Myocyte (in vitro differentiated cells): ENCODE measurements at regions not wholly inside any gene's neighbourhood (a gene's known extent, or its start where the extent isn't known, plus 50 kb on each side); places are given as distances from the start of the nearest gene placed in this dataset.
"Not testable (repeated sequence)": the region's sequence is repeated elsewhere in the genome, so short reads cannot be mapped to it uniquely, and the experiment has no call there.

Experiments used
- DNase-seq: peaks from one replicate; pipeline ENCODE4 v3.0.0-alpha.2; 2012; ENCODE audit warnings: low read depth

DNA sequence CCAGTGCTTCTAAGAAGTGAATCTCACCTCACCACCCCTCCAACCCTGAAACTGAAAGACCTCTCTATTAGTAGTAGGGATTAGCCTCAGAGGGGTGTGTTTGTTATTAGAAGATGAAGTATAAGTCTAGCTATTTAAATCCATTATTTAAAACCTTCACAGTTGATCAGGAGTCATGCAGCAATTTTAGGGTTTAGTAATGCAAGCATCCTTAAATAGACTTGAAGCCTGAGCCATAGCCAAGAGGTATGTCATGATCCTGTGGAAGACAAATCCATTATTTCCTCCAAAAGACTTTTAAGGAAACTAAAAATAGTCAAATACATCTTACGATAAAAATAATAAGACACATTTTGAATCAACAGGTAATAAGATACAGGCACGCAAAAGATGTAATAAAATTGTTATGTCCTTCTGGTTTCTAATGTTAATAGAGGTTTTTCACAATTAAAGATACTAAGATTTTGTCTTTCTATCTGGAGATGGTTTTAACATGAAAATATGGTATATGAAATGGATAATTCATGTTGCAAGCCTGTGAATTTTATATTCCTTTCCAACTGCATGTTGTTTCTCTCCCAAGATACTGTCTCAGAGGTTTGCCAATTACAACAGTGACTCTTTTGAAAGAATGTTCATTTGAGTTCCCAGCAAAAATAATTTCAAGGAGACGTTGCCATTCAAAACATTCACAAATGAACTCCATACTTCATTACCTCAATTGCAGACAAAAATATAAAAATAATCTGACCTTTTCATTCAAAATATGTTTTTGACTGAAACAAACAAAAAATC, 68.0 kb downstream of the LUZP4 start:
- DNase-seq: peak; percentile 46

DNA sequence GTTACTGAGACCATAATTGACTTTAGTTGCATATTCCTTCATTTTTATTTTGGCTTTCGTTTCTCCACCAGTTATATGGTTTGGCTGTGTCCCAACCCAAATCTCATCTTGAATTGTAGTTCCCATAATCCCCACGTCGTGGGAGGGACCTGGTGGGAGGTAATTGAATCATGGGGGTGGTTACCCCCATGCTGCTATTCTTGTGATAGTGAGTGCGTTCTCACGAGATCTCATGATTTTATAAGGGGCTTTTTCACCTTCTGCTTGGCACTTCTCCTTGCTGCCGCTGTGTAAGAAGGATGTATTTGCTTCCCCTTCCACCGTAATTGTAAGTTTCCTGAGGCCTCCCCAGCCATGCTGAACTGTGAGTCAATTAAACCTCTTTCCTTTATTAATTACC, 70.0 kb downstream of the LUZP4 start:
- DNase-seq: not testable (repeated sequence)

GRCh38 chrX:115360220-115360781, 70.8 kb downstream of the LUZP4 start:
- no peak for DNase-seq

DNA sequence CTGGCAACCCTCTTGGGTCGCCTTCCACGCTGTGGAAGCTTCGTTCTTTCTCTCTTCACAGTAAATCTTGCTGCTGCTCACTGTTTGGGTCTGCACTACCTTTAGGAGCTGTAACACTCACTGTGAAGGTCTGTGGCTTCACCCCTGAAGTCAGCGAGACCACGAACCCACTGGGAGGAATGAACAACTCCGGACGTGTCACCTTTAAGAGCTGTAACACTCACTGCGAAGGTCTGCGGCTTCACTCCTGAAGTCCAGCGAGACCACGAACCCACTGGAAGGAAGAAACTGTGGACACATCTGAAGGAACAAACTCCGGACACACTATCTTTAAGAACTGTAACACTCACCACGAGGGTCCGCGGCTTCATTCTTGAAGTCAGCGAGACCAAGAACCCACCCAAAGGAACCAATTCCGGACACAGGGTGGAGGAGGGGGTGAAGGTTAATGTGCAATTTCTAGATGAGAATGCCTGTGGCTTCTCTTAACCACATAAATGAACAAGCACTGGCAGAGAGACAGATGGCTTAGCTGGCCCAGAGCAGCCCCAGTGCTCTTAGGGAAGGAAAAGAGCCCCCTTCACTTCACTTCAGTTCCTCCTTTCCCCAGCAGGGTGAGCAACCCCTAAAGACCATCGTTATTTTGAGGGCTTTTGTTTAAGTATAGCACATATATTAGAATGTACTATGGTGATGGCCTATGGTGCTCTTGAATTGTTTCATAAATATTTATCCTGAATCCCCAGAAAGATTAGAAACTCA, 73.0 kb downstream of the LUZP4 start:
- peak; percentile 81 for DNase-seq

DNA sequence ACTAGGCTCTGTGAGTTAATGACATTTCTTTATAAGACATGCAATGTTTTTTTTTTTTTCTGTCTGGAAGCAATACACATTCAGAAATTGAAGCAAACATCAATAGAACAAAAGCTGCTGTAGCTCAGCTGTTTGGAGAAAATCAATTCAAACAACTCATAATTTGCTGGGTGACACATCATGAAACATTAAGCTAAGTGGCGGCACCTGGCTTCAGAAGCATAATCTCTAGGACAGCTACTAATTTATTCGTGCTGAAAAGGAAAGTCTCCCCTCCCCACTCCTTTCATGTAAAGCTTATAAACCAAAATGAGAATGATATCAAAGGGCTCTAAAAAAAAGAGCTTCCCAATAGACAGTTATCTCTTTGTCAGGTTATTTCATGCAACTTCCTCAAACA, 73.9 kb downstream of the LUZP4 start:
- no peak for DNase-seq

DNA sequence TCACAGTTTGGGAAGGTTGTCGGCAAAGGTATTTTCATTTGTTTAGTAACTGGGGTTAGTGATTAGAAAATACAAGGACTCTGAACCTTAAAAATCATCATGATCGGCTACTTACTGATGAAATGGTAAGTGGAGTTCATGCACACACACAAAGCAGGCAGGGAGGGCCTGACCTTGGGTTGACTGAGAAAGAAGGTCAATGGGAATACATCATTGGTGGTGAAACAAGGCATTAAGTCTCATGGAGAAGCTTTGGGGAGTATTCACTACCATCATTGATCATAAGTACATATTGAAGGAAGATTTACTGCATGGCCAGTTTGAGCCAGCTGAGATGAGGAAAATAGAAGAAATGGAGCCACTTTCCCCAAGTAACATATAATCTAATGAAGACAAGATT, 74.4 kb downstream of the LUZP4 start:
- no peak for DNase-seq

DNA sequence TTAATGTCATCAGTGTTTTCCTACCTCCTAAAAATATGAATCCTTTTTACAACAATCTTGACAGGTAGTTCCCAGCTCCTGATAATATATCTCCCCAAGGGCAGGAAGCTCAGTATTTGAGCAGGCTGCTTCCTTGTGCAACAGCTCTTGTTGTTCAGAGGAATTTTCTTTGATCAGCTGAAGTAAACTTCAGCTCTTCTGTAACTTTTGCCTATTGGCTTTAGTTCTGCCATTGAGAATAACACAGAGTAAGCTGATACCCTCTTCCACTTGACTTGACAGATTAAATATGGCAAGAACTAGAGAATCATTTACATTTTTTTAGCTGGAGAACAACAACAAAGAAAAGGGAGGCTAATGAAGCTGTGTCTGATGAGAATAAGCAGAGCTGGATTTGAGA, 75.2 kb downstream of the LUZP4 start:
- no peak for DNase-seq

DNA sequence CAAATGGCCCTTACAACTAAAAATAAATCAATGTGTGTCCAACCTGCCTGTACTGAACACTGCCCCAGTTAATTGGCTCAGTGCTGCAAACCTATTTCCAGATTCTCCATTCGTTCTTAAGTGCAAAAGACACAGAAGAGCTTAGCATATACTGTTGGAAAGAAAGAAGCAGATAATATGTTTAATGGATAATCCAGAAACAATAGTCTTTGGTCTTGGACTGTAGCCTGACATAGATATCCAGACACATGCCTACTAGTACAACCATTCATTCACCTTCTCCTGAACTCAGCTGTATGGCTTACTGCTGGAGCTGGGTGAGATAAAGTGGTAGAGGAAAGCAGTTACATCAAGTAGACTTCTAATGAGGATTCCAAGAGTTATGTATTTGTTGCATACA, 77.0 kb downstream of the LUZP4 start:
- no peak for DNase-seq

DNA sequence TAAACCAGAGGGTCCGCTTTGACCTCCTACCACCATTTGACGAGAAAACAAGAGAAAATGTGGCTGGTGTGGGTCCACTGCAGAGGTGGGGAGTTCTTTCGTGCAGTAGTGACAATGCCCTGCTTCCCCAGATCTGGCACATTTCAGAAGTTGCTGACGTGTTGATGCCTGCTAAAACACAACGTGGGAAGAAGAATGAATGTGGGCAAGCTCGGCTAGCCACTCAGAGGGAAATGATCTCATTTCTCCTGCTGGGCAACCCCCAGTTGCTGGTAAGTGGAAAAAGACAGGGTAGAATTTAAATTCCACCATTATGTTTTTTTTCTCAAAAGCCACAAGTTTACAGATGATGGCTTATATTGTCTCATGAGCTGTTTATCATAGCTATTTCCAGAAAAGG, 77.9 kb downstream of the LUZP4 start:
- peak; percentile 56 for DNase-seq

DNA sequence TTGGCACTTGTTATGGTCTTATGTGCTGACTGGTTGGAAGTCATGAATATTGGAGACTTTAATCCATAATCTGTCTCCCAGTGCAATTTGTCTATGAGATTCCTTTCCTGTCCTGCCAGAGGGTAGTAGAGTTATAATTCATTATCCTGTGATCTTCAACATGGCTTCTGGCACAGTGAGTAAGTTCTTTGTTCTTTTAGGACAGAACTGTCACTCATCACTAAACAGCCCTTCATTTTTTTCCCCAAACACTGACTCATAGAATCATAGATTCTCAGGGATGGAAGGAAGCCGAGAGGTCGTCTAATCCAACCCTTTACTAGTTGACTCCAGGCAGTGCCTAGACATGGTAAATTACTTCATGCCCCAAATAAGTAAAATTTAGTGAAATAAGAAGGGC, 78.4 kb downstream of the LUZP4 start:
- DNase-seq: peak; percentile 35

DNA sequence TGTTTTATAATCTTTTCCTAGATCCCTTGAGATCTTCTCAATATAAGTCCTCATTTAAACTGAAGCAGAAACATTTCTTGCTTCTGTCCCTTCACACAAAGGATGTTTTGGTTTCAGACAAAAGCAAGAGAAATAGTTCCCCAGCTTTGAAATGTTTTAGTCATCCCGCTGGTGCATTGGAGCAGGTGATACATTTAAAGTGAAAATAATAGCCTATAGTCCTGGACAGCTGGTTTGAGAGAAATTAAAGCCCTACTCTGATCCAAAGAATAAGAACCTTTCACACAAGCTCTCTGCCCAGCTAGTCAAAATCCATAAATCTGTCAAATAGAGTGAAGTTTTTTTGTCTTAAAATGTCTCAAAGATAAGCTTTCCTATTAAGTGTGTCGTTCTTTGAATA, 79.4 kb downstream of the LUZP4 start:
- DNase-seq: no peak

- peak; percentile 66 for DNase-seq
Observed at GRCh38 chrX:115372152-115372551, 82.6 kb downstream of the LUZP4 start.

GRCh38 chrX:115373308-115373707, 83.8 kb downstream of the LUZP4 start:
- no peak for DNase-seq

- DNase-seq: no peak
Observed at GRCh38 chrX:115378471-115378870, 89.0 kb downstream of the LUZP4 start.

DNA sequence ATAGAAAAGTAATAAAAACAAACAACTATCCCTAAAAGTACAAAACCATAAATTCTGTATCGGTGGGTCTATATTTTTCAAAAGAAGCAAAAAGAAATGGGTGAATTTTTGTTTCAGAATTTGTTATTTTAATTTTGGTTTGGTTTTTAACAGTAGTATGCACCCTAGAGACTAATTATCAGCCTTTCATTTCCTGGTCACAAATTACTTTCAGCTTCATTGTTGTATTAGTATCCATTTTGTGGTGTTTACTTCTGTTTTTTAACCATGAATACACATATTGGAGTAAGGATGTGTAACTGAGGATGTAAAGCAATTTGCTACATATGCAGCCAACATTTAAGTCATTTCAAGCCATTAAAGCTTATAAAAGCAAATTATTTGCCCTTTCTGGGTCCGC, 97.8 kb downstream of the LUZP4 start:
- no peak for DNase-seq

DNA sequence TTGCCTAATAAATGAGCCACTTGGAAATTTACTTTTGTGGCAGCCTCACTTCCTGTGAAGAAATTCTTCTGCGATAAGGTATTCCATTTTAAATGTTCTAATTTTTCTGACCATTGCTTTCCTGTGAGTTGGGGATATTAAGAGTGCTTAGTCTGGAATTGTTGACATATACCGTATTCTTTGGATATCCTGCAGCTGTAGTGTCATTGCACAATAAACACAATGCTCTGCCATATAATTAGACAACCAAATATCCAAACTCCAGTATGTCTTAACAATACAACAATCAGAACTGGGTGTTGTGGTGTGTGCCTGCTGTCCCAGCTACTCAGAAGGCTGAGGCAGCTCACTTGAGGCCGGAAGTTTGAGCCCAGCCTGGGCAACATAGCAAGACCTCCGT, 99.4 kb downstream of the LUZP4 start:
- DNase-seq: no peak

GRCh38 chrX:115390078-115390477, 100.6 kb downstream of the LUZP4 start:
- peak; percentile 16 for DNase-seq

DNA sequence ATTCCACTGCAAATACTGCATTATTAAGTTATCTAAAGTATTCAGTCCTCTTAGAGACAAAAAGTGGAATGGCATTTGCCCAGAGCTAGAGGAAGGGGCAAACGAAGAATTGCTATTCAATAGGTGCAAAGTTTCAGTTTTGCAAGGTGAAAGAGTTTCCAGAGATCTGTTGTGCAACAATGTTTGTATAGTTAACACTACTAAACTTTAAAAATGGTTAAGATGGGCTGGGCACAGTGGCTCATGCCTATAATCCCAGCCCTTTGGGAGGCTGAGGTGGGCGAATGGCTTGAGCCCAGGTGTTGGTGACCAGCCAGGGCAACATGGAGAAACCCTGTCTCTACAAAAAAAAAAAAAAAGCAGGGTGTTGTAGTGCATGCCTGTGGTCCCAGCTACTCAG, 102.5 kb downstream of the LUZP4 start:
- DNase-seq: no peak

GRCh38 chrX:115392871-115393270, 103.4 kb downstream of the LUZP4 start:
- DNase-seq: no peak

GRCh38 chrX:115393271-115393670, 103.8 kb downstream of the LUZP4 start:
- DNase-seq: peak; percentile 21

DNA sequence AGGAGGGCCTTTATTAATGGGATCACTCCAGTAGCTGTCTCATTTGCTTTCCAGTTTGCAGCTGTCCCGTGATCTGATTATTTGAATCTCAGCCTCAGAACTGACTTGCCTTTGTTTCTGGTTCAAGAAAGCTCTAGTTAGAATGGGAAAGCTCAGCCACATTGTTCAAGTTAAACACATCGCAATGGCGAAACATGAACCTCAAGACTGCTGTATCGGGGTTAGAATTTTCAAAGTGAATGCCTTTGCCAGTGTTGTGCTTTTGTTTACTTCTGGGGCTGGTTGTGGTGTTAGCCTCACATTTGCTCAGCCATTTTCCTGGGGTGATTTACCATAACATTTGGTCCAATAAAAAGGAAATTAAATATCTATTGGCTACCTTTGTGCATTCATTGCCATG, 105.3 kb downstream of the LUZP4 start:
- DNase-seq: not testable (repeated sequence)

DNA sequence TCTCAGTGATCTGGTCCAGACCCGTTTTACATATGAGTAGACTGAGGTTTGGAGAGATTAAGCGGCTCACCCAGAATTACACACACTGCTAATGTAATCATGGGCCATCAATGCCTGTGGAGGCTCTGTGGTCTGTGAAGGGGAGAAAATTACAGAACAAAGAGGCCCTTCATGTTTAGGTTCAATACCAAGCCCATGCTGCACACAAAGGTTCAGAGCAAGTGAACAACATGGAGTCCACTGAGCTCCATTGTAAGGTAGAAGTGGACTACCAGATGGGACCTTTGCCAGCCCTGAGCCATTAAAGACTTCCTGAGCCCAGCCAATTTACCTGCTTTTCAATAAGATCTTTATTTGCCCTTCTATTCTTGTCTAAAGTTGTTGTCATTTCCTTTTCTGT, 109.8 kb downstream of the LUZP4 start:
- no peak for DNase-seq

DNA sequence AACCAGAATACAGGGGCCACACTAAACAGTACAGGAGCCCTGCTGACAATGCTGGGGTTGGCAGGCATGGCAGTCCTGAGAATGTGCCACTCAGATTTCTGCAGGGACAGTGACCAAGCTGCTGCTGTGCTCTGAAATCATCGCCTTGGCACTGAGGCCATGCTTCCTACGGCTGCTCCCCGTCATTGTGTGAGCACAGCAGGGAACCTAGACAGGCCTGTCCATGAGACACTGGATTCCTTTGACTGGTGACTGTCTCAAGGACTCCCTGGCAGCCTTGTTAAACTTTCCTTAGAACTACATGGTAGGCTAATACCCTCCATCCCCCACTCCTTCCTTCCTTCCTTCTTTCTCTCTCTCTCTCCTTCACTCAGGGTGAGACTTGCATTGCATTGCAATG, 111.4 kb downstream of the LUZP4 start:
- DNase-seq: no peak
